Activated CD8-positive, alpha-beta T cell treated with anti-CD3 and anti-CD28 coated beads for 36 hours (primary cell): ENCODE measurements at regions not wholly inside any gene's neighbourhood (a gene's known extent, or its start where the extent isn't known, plus 50 kb on each side); places are given as distances from the start of the nearest gene placed in this dataset.

Source experiments
- ATAC-seq: fragments of 200-7000 bp; cut with Tn5 transposase; one replicate; pipeline ENCODE4 v1.10.0; 2021; ENCODE audit warnings: mild to moderate bottlenecking, moderate library complexity
- CTCF ChIA-PET: fragments of 350-600 bp; sonication (Branson Sonifier 250); formaldehyde crosslinking; loops from one replicate; lab custom pipeline; 2021; ENCODE audit warnings: antibody characterized with exemption; lab: Charles Lee
- POLR2A ChIA-PET: fragments of 350-600 bp; sonication (Branson Sonifier 250); formaldehyde crosslinking; loops from one replicate; lab custom pipeline; 2021; ENCODE audit warnings: antibody characterized with exemption; lab: Charles Lee
- DNase-seq: peaks from one replicate; pipeline ENCODE4 v3.0.0-alpha.2; 2020
- H3K27ac Mint-ChIP-seq: one replicate; pipeline ENCODE4 v1.8.0; 2021; ENCODE audit warnings: mild to moderate bottlenecking, mixed read lengths
- H3K27me3 Mint-ChIP-seq: one replicate; pipeline ENCODE4 v1.8.0; 2021; ENCODE audit warnings: mixed read lengths
- H3K36me3 Mint-ChIP-seq: one replicate; pipeline ENCODE4 v1.8.0; 2021; ENCODE audit warnings: low read depth, mixed read lengths
- H3K4me1 Mint-ChIP-seq: one replicate; pipeline ENCODE4 v1.8.0; 2021; ENCODE audit warnings: low read depth, mixed read lengths
- H3K4me3 Mint-ChIP-seq: one replicate; pipeline ENCODE4 v1.8.0; 2021; ENCODE audit warnings: mild to moderate bottlenecking, moderate library complexity, mixed read lengths
- H3K9me3 Mint-ChIP-seq: one replicate; pipeline ENCODE4 v1.8.0; 2021; ENCODE audit warnings: mixed read lengths
- CTCF ChIP-seq: fragments of 200-600 bp; IDR thresholded peaks from one replicate; pipeline ENCODE4 v1.8.0; 2022; ENCODE audit warnings: antibody characterized with exemption, mild to moderate bottlenecking
- intact Hi-C: fragments of 100-400 bp; cut with micrococcal nuclease; formaldehyde crosslinking; loops from one replicate; pipeline ENCODE4 v1.10.0; 2022

- POLR2A ChIA-PET: no interaction called here
- Mint-ChIP-seq H3K36me3 (no peaks in the 10 kb centered on the region), H3K27me3 (peaks cover 2% of the 10 kb centered on the region), H3K4me3 (no peak overlapping the region), H3K27ac (no peak overlapping the region), H3K4me1 (no peaks in the 10 kb centered on the region), H3K9me3 (no peaks in the 10 kb centered on the region)
- CTCF ChIA-PET: no interaction called here
- intact Hi-C loops: no loop called here
- ATAC-seq: no peak
- no peak for TF ChIP-seq CTCF
- no peak for DNase-seq
Observed at GRCh38 chr3:72580246-72580756, 267.9 kb downstream of the SHQ1 start.

DNA sequence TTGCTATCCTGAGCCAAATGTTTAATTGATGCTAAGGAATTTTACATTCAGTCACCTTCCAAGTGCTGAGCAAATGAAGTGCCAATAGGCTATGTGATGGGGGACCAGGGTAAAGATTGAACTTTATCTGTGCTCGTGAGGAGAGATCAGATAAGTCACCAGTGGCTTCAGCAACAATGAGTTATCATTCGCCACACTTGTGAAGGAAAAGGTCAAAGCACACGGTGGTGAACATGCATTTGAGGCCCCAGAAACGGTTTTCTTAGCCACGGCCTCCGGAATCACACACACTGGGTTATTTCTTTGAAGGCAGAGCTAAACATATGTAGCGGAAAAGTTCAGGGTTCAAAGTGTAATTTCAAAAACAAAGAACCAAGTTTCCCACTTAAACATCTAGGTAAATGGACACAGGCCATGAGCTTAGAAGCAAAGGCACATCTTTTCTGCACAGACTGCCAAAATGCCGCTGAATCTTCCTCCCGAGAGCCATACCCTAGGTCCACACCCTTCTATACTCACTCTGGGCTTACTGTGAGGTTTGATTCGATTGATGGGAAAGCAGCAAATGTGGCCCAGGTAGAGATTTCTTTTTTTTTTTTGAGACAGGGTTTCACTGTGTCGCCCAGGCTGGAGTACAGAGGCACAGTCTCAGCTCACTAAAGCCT lies 268.5 kb downstream of the SHQ1 start:
- Mint-ChIP-seq H3K27ac (no peak overlapping the region), H3K4me3 (no peak overlapping the region), H3K36me3 (no peaks in the 10 kb centered on the region), H3K9me3 (no peaks in the 10 kb centered on the region), H3K27me3 (peaks cover 2% of the 10 kb centered on the region), H3K4me1 (no peaks in the 10 kb centered on the region)
- CTCF ChIA-PET: interaction anchor here (1.0 kb wide), 1 partner anchor 16 kb away, joined by 3 read pairs; no protein-coding TSS in a partner anchor
- intact Hi-C loops: no loop called here
- ATAC-seq (no peak), DNase-seq (no peak)
- POLR2A ChIA-PET: interaction anchor here (0.7 kb wide), 1 partner anchor 160 kb away, joined by 3 read pairs; no protein-coding TSS in a partner anchor
- TF ChIP-seq CTCF: no peak

- no peaks in the 10 kb centered on the region for H3K36me3 Mint-ChIP-seq
- peaks cover 2% of the 10 kb centered on the region for H3K27me3 Mint-ChIP-seq
- no peaks in the 10 kb centered on the region for H3K9me3 Mint-ChIP-seq
- ATAC-seq: no peak
- TF ChIP-seq CTCF: no peak
- ChIA-PET CTCF (interaction anchor here (1.0 kb wide), 1 partner anchor 15 kb away, joined by 3 read pairs; no protein-coding TSS in a partner anchor), POLR2A (interaction anchor here (0.7 kb wide), 1 partner anchor 161 kb away, joined by 3 read pairs; no protein-coding TSS in a partner anchor)
- DNase-seq: no peak
- H3K27ac Mint-ChIP-seq: no peak overlapping the region
- H3K4me3 Mint-ChIP-seq: no peak overlapping the region
- intact Hi-C loops: no loop called here
- H3K4me1 Mint-ChIP-seq: no peaks in the 10 kb centered on the region
Observed at GRCh38 chr3:72579191-72579580, 269.1 kb downstream of the SHQ1 start.

DNA sequence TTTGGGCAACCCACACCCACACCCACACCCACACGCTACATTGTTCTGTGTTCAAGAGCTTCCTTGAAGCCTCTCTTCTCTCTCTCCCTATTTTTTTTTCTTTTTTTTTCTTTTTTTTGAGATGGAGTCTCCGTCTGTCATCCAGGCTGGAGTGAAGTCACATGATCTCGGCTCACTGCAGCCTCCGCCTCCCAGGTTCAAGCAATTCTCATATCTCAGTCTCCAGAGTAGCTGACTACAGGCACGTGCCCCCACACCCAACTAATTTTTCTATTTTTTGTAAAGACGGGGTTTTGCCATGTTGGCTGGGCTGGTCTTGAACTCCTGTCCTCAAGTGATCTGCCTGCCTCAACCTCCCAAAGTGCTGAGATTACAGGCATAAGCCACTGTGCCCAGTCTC lies 271.1 kb downstream of the SHQ1 start:
- Mint-ChIP-seq H3K9me3 (no peaks in the 10 kb centered on the region), H3K27ac (no peak overlapping the region), H3K27me3 (peaks cover 2% of the 10 kb centered on the region), H3K4me3 (no peak overlapping the region), H3K4me1 (no peaks in the 10 kb centered on the region), H3K36me3 (no peaks in the 10 kb centered on the region)
- intact Hi-C loops: no loop called here
- no peak for TF ChIP-seq CTCF
- no peak for DNase-seq
- CTCF ChIA-PET: no interaction called here
- ATAC-seq: no peak
- POLR2A ChIA-PET: interaction anchor here (0.7 kb wide), 1 partner anchor 14 kb away, joined by 3 read pairs; no protein-coding TSS in a partner anchor

DNA sequence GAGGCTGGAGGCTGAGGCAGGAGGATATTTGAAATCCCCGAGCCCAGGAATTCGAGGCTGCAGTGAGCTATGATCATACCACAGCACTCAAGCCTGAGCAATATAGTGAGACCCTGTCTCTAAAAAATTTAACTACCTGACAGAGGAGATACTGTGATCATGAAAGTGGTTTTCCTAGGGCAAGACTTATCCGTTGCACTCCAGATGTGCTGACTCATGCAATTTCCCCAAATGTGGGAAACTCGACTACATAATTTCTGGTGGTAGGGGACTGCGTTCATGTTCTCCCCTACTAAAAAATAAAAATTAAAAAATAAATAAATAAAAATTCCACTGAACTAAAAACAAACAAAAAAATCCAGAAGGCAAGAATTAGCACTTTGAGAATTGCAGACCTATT lies 271.7 kb downstream of the SHQ1 start:
- Mint-ChIP-seq H3K36me3 (no peaks in the 10 kb centered on the region), H3K4me3 (no peak overlapping the region), H3K4me1 (no peaks in the 10 kb centered on the region), H3K9me3 (no peaks in the 10 kb centered on the region), H3K27me3 (peaks cover 2% of the 10 kb centered on the region), H3K27ac (no peak overlapping the region)
- POLR2A ChIA-PET: interaction anchor here (0.7 kb wide), 1 partner anchor 13 kb away, joined by 3 read pairs; no protein-coding TSS in a partner anchor
- ATAC-seq (no peak), DNase-seq (no peak)
- no peak for TF ChIP-seq CTCF
- intact Hi-C loops: no loop called here
- CTCF ChIA-PET: no interaction called here
